Parathyroid adenoma (tissue), 2 donors: ENCODE measurements at regions not wholly inside any gene's neighbourhood (a gene's known extent, or its start where the extent isn't known, plus 50 kb on each side); places are given as distances from the start of the nearest gene placed in this dataset.

Experiments used
- H2AFZ ChIP-seq: fragments of 300-600 bp; sonication (generic); one replicate; pipeline ENCODE4 v1.7.0; 2017; ENCODE audit warnings: antibody characterized with exemption, mild to moderate bottlenecking
- H3K27ac ChIP-seq: fragments of 300-600 bp; sonication (generic); one replicate; pipeline ENCODE4 v1.7.0; 2017
- H3K27me3 ChIP-seq: fragments of 300-600 bp; sonication (generic); one replicate; pipeline ENCODE4 v1.7.0; 2017; ENCODE audit warnings: low read length; ENCODE audit not compliant: control insufficient read depth, insufficient read depth
- H3K36me3 ChIP-seq: fragments of 300-600 bp; sonication (generic); one replicate; pipeline ENCODE4 v1.7.0; 2017; ENCODE audit warnings: low read length; ENCODE audit not compliant: control insufficient read depth, insufficient read depth
- H3K4me1 ChIP-seq: fragments of 300-600 bp; sonication (generic); one replicate; pipeline ENCODE4 v1.7.0; 2017; ENCODE audit warnings: control low read depth
- H3K4me2 ChIP-seq: fragments of 300-600 bp; sonication (generic); one replicate; pipeline ENCODE4 v1.7.0; 2017; ENCODE audit warnings: low read length
- H3K4me3 ChIP-seq: fragments of 300-600 bp; sonication (generic); one replicate; pipeline ENCODE4 v1.7.0; 2017; ENCODE audit warnings: low read depth, low read length
- H3K79me2 ChIP-seq: fragments of 300-600 bp; sonication (generic); one replicate; pipeline ENCODE4 v1.7.0; 2017; ENCODE audit warnings: control low read depth
- H3K9ac ChIP-seq: fragments of 300-600 bp; sonication (generic); one replicate; pipeline ENCODE4 v1.7.0; 2017; ENCODE audit warnings: mild to moderate bottlenecking
- H3K9me3 ChIP-seq: fragments of 300-600 bp; sonication (generic); one replicate; pipeline ENCODE4 v1.7.0; 2017; ENCODE audit warnings: low read length; ENCODE audit not compliant: control insufficient read depth
- CTCF ChIP-seq: fragments of 300-600 bp; sonication (generic); IDR thresholded peaks from one replicate; pipeline ENCODE4 v1.7.0; 2017; ENCODE audit warnings: antibody characterized with exemption, mild to moderate bottlenecking
- donor health status: primary hyperparathyroidism.

DNA sequence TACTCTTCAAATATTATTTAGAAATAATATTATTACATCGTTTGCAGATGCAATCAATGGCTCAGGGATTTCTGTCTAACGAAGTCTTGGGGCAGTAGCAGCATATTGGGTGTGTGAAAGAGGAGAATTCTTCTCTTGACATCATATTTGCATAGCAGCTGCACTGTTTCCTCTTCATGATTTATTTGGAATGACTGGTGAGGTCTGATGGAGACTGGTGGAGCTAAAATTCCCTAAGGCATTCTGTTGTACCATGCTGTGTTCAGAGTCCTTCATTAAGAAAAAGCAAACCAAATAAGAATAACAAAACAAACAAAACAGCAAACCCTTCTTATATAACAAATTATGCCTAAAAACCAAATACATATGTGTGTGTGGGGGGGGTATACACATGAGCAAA, 177.6 kb downstream of the DIRAS2 start:
- Histone ChIP-seq H2AFZ (no peak overlapping the region), H3K36me3 (no peaks in the 10 kb centered on the region), H3K4me3 (no peak overlapping the region), H3K9me3 (no peaks in the 10 kb centered on the region), H3K9ac (no peak overlapping the region), H3K27ac (no peak overlapping the region), H3K27me3 (no peaks in the 10 kb centered on the region), H3K4me2 (no peak overlapping the region), H3K79me2 (no peaks in the 10 kb centered on the region), H3K4me1 (no peaks in the 10 kb centered on the region)
- no peak for TF ChIP-seq CTCF

GRCh38 chr9:90466441-90466840, 176.2 kb downstream of the DIRAS2 start:
- Histone ChIP-seq H3K27ac (no peak overlapping the region), H3K9me3 (no peaks in the 10 kb centered on the region), H3K4me3 (no peak overlapping the region), H3K79me2 (no peaks in the 10 kb centered on the region), H3K4me2 (no peak overlapping the region), H3K9ac (no peak overlapping the region), H3K4me1 (no peaks in the 10 kb centered on the region), H3K36me3 (no peaks in the 10 kb centered on the region), H3K27me3 (no peaks in the 10 kb centered on the region), H2AFZ (no peak overlapping the region)
- no peak for TF ChIP-seq CTCF

GRCh38 chr9:90469435-90469834, 173.2 kb downstream of the DIRAS2 start:
- no peak for TF ChIP-seq CTCF
- Histone ChIP-seq H3K36me3 (no peaks in the 10 kb centered on the region), H2AFZ (no peak overlapping the region), H3K79me2 (no peaks in the 10 kb centered on the region), H3K9ac (no peak overlapping the region), H3K4me1 (no peaks in the 10 kb centered on the region), H3K4me2 (no peak overlapping the region), H3K27me3 (no peaks in the 10 kb centered on the region), H3K9me3 (no peaks in the 10 kb centered on the region), H3K27ac (no peak overlapping the region), H3K4me3 (no peak overlapping the region)

DNA sequence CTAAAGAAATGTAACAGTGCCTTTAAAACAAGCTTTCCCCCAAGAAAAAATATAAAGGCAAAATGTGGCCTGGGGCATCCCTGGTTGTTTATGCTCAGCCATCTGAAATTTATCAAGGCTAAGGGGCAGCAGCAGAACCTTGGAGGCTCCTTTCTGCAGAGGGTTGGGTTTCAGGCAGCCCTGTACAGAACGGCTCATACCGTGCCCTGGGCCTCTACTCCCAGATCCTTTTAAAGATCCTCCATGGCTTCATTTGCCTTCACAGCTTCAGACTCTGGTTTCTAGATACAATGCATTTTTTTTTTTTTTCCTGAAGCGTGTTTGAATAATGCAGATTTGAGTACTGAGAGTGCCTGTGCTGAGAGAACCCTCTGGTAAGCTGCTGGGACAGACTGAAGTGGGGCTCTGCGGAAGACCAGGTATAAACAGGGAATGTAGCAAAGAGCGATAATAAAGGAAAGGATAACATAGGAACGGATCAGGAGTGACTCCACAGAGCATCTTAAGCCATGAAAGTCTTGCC, 172.7 kb downstream of the DIRAS2 start:
- H2AFZ ChIP-seq: no peak overlapping the region
- H3K27me3 ChIP-seq: no peaks in the 10 kb centered on the region
- H3K79me2 ChIP-seq: no peaks in the 10 kb centered on the region
- no peak overlapping the region for H3K4me3 ChIP-seq
- no peak overlapping the region for H3K27ac ChIP-seq
- no peaks in the 10 kb centered on the region for H3K9me3 ChIP-seq
- H3K4me2 ChIP-seq: no peak overlapping the region
- H3K4me1 ChIP-seq: no peaks in the 10 kb centered on the region
- no peaks in the 10 kb centered on the region for H3K36me3 ChIP-seq
- no peak for TF ChIP-seq CTCF
- H3K9ac ChIP-seq: no peak overlapping the region

- H2AFZ ChIP-seq: no peak overlapping the region
- H3K4me1 ChIP-seq: no peaks in the 10 kb centered on the region
- no peak overlapping the region for H3K4me3 ChIP-seq
- TF ChIP-seq CTCF: no peak
- no peaks in the 10 kb centered on the region for H3K79me2 ChIP-seq
- H3K27me3 ChIP-seq: no peaks in the 10 kb centered on the region
- H3K9ac ChIP-seq: no peak overlapping the region
- no peaks in the 10 kb centered on the region for H3K36me3 ChIP-seq
- H3K4me2 ChIP-seq: no peak overlapping the region
- H3K27ac ChIP-seq: no peak overlapping the region
- H3K9me3 ChIP-seq: no peaks in the 10 kb centered on the region
These were observed 166.6 kb downstream of the DIRAS2 start for GRCh38 chr9:90476058-90476457.
